RKO (cell line): ENCODE measurements at regions not wholly inside any gene's neighbourhood (a gene's known extent, or its start where the extent isn't known, plus 50 kb on each side); places are given as distances from the start of the nearest gene placed in this dataset.
"Not testable (repeated sequence)": the region's sequence is repeated elsewhere in the genome, so short reads cannot be mapped to it uniquely, and the experiment has no call there.

ENCODE experiments used
- DNase-seq: peaks from one replicate; pipeline ENCODE4 v3.0.0-alpha.2; 2016; ENCODE audit warnings: low spot score

- no peak for DNase-seq
Measured at GRCh38 chr4:123158576-123158975, 236.2 kb upstream of the NUDT6 start.

- no peak for DNase-seq
Measured at GRCh38 chr4:123159479-123159878, 237.1 kb upstream of the NUDT6 start.

GRCh38 chr4:123162859-123163258, 233.7 kb upstream of the SPRY1 start:
- DNase-seq: no peak

GRCh38 chr4:123163501-123163900, 233.1 kb upstream of the SPRY1 start:
- no peak for DNase-seq

GRCh38 chr4:123166023-123166422, 230.6 kb upstream of the SPRY1 start:
- DNase-seq: no peak

GRCh38 chr4:123167931-123168330, 228.7 kb upstream of the SPRY1 start:
- DNase-seq: no peak

GRCh38 chr4:123168812-123169211, 227.8 kb upstream of the SPRY1 start:
- DNase-seq: no peak

- DNase-seq: no peak
Measured at GRCh38 chr4:123170843-123171242, 225.8 kb upstream of the SPRY1 start.

- no peak for DNase-seq
Measured at GRCh38 chr4:123176605-123177004, 220.0 kb upstream of the SPRY1 start.

GRCh38 chr4:123182289-123182688, 214.3 kb upstream of the SPRY1 start:
- DNase-seq: no peak

- no peak for DNase-seq
Measured at GRCh38 chr4:123183308-123183707, 213.3 kb upstream of the SPRY1 start.

GRCh38 chr4:123183754-123184153, 212.8 kb upstream of the SPRY1 start:
- DNase-seq: not testable (repeated sequence)

GRCh38 chr4:123186731-123187130, 209.9 kb upstream of the SPRY1 start:
- DNase-seq: no peak

GRCh38 chr4:123190176-123190575, 206.4 kb upstream of the SPRY1 start:
- no peak for DNase-seq

- DNase-seq: no peak
Measured at GRCh38 chr4:123191728-123192127, 204.9 kb upstream of the SPRY1 start.

GRCh38 chr4:123193802-123194367, 202.7 kb upstream of the SPRY1 start:
- no peak for DNase-seq

GRCh38 chr4:123198706-123199105, 197.9 kb upstream of the SPRY1 start:
- DNase-seq: no peak

- DNase-seq: no peak
Measured at GRCh38 chr4:123200051-123200940, 196.3 kb upstream of the SPRY1 start.

GRCh38 chr4:123204737-123205136, 191.9 kb upstream of the SPRY1 start:
- no peak for DNase-seq

GRCh38 chr4:123206016-123206415, 190.6 kb upstream of the SPRY1 start:
- DNase-seq: no peak

- DNase-seq: no peak
Measured at GRCh38 chr4:123209436-123209835, 187.2 kb upstream of the SPRY1 start.

- no peak for DNase-seq
Measured at GRCh38 chr4:123215536-123215935, 181.1 kb upstream of the SPRY1 start.

GRCh38 chr4:123216543-123216942, 180.1 kb upstream of the SPRY1 start:
- DNase-seq: no peak

GRCh38 chr4:123216946-123217345, 179.6 kb upstream of the SPRY1 start:
- no peak for DNase-seq
